ENCODE measurements at regions not wholly inside any gene's neighbourhood (a gene's known extent, or its start where the extent isn't known, plus 50 kb on each side); places are given as distances from the start of the nearest gene placed in this dataset.

DNA sequence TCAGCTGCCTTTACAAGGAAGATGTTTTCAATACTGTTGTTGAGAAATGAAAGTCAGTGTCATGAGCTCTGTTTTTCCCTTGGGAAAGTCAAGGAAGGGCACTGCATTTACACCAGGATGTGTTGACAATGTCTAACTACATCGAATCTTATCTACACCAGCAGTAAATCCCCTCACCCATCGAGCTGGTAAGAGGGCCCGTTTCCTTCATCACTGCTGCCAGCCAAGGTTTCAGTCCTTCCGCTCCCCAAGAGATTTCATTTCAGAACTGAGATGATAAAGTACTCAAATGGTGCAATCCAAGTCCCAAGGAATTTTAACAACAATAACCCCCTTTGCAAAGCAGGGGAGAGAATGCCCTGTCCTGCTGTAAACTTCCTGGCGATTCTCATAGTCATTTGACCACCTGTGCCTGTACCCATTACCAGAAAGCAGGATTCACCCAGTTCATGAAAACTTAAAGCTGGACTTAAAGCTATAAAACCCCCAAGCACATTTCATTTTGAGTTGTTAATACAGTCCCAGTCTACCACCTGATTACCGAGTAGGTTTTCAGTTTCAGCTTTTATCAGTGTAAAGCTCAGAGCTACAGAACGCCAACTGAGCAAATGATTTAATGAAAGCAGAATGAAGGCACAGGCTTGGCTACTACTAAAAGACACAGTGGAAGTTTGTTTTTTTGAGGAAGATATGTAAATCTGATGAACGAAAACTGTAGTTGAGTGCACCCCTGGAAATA, 122.5 kb upstream of the TAB2 start:
- TF ChIP-seq, protein P1, sequence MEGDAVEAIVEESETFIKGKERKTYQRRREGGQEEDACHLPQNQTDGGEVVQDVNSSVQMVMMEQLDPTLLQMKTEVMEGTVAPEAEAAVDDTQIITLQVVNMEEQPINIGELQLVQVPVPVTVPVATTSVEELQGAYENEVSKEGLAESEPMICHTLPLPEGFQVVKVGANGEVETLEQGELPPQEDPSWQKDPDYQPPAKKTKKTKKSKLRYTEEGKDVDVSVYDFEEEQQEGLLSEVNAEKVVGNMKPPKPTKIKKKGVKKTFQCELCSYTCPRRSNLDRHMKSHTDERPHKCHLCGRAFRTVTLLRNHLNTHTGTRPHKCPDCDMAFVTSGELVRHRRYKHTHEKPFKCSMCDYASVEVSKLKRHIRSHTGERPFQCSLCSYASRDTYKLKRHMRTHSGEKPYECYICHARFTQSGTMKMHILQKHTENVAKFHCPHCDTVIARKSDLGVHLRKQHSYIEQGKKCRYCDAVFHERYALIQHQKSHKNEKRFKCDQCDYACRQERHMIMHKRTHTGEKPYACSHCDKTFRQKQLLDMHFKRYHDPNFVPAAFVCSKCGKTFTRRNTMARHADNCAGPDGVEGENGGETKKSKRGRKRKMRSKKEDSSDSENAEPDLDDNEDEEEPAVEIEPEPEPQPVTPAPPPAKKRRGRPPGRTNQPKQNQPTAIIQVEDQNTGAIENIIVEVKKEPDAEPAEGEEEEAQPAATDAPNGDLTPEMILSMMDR (IDR thresholded peaks at IDR 0.05; ENCODE audit: low read depth, low read length): no peak
- DNase-seq (ENCODE audit: extremely low read depth, low read depth): no peak

DNA sequence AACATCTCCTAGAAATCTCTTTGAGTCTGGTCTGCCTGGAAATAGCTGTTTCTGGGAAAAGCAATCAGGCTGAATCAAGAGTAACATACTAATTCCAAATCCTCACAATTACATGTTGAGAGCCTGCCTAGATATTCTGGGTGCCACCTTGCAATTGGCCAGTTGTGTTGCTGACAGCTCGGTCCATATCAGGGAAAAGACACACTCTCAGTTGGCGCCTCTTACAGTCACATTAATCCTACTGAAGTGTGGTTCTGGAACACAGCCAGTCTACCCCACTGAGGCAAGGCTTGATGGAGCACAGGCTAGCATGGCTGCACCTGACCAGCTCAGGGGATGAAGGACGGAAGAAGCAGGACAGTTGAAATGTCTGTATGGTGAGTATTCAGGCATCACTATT, 121.4 kb upstream of the TAB2 start:
- TF ChIP-seq, protein P1 (IDR thresholded peaks at IDR 0.05; ENCODE audit: low read depth, low read length): no peak

DNA sequence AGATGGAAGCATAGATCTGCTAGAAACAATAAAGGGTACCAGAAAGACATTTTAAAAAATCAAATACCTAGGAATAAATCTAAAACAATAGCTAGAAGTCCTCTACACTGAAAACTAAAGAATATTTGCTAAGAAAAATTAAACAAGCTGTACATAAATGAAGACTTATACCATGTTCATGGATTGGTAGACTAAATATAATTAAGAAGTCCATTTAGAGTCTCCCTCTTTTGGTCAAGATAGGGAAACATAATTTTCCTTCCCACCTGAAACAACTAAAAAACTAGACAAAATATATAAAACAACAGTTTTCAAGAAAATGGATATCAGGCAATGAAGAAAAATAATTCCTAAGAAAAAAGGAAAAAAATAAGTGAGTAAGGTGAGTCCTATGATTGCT, 120.0 kb upstream of the TAB2 start:
- DNase-seq (ENCODE audit: extremely low read depth, low read depth): no peak
- TF ChIP-seq, protein P1 (IDR thresholded peaks at IDR 0.05; ENCODE audit: low read depth, low read length): no peak

More for the DNA sequence above, 121.4 kb upstream of the TAB2 start:
- no peak for DNase-seq (ENCODE audit: extremely low read depth, low read depth)

DNA sequence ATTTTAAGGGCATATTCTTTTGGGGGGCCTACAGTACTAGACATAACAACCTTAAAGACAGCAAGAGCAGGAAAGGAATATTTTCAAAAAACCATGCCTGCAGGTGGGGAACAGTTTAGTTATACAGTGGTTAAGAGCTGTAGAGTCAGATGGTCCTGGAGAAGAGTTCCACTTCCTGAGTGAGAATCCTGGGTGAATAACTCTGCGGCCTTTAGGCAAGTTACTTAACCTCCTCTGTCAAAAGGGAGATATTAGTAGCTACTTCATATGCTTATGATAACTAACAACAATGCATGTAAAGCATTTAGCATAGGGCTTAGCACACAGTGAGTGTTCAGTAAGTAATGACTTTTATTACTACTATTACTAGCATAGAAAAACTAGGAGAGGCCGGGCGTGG, 119.2 kb upstream of the TAB2 start:
- DNase-seq (ENCODE audit: extremely low read depth, low read depth): no peak
- TF ChIP-seq, protein P1 (IDR thresholded peaks at IDR 0.05; ENCODE audit: low read depth, low read length): no peak

DNA sequence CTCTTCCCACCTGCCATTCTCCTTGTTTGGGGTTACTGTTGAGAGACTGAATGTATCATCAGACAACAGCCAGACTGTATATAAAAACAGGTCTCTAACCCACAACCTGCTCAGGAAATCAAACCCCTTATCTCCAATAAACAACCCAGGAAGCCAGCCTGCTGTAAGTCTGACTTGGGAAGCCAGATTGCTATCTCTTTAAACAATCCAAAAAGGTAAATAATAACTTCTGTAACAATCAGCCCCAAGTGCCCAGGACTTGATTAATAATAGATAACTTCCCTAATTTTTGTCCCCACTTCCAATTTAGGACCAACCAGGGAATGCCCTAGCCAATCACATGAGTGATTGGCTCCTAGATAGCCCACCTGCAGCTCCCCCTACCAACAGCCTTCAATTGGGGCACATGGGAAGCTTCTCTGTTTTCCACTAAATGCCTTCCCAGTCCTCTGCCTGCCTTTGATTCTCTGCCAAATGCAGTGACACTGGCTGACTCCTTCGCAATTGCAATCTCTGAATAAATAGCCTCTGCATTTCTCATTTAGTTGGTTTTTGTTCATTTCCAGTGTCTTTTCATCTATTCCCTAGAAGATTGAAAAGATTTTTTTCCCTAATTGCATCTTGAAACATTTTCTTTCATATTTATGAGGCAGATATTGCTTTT, 117.1 kb upstream of the TAB2 start:
- no peak for DNase-seq (ENCODE audit: extremely low read depth, low read depth)
- TF ChIP-seq, protein P1 (IDR thresholded peaks at IDR 0.05; ENCODE audit: low read depth, low read length): no peak

DNA sequence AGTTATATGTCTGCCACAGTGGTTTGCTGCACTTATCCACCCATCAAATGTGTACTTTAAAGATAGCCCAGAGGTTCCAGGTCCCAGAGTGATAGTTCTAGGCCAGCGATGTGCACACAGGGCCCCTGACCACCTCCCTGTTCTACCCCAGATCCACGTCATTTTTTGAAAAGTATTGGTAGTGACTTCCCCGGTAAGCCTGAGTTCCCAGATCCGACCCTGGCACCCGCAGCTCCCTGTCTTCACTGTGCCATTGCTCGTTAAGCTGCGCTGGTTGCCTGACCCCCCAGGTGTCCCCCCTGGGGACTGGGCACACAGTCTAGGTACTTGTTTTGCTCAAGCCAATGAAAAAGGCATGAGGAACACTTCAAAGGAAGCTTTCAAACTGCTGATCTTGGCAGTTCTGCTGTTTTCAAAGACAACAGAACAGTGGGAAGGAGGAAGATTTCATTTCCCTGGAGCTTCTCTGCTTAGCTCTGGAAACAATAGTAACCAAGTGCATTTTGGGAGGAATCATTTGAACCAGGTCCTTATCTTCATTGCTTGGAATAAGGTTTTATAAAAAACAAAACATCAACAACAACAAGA, 116.3 kb upstream of the TAB2 start:
- DNase-seq (ENCODE audit: extremely low read depth, low read depth): no peak
- TF ChIP-seq, protein P1 (IDR thresholded peaks at IDR 0.05; ENCODE audit: low read depth, low read length): no peak

DNA sequence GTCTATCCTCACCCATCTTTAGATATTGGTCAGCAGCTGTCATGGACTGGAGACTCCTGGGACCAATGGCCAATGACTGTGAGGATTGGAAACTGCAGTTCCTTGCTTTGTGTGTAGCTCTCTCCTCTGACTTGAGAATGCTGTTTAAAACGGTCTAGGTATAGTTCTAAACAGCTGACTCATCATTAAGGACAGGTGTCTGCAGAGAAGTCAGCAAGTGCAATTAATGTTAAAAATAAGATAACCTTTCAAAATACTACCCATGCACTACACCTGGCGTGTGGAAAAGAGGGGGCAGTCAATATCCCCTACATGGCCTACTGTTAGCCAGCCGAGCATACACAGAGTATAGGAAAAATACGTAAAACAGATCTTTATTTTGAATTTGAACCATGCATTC, 115.4 kb upstream of the TAB2 start:
- no peak for DNase-seq (ENCODE audit: extremely low read depth, low read depth)
- TF ChIP-seq, protein P1 (IDR thresholded peaks at IDR 0.05; ENCODE audit: low read depth, low read length): no peak
